ENCODE measurements at regions not wholly inside any gene's neighbourhood (a gene's known extent, or its start where the extent isn't known, plus 50 kb on each side); places are given as distances from the start of the nearest gene placed in this dataset.

DNA sequence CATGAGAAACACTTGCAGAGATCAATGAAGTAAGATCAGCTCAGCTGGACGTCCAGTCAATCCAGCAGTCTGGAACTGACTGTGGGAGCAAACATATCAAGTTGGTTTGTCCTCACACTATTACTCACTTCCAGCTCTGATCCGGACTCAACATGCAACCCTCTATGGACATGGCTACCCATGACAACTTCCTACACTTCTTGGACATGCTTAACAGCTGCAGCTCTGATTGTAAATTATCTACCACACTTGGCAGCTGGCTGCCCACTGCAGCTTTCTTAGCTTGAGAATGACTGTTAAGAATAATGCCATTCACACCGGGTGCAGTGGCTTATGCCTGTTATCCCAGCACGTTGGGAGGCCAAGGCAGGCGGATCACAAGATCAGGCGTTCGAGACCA lies 429.8 kb downstream of the EPHA4 start:
- Histone ChIP-seq H3K36me3 (ENCODE audit: insufficient read depth) (no peaks in the 10 kb centered on the region), H3K27ac (ENCODE audit: low read depth) (no peak overlapping the region), H3K4me1 (ENCODE audit: insufficient read depth) (no peaks in the 10 kb centered on the region), H3K4me3 (ENCODE audit: low read depth, low read length) (no peak overlapping the region)
- 89% methylated on average over 7 of the region's 7 CpGs for WGBS
- no peak for DNase-seq (ENCODE audit: extremely low spot score)

DNA sequence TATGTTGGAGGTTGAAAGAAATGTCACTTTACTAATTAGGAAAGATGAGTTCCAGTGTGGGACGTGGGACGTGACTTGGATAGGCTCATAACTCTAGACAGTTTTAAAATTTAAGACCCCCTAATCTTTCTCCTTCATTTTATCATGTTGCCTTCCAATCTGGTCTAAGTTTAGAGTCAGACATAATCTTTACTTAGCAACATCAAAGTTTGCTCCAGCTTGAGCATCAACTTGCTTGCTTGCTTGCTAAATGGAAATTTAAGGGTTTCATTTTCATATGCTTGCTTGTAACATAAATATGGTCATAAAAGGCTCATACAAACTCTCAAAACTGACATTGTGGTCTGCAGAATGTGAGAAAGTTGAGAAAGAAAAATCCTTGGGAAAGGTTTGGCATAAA lies 428.9 kb downstream of the EPHA4 start:
- WGBS, result 45% methylated on average over 2 of the region's 2 CpGs
- no peak for DNase-seq (ENCODE audit: extremely low spot score)
- no peaks in the 10 kb centered on the region for H3K4me1 ChIP-seq (ENCODE audit: insufficient read depth)
- H3K4me3 ChIP-seq (ENCODE audit: low read depth, low read length), result no peak overlapping the region
- H3K36me3 ChIP-seq (ENCODE audit: insufficient read depth), result no peaks in the 10 kb centered on the region
- H3K27ac ChIP-seq (ENCODE audit: low read depth), result no peak overlapping the region

DNA sequence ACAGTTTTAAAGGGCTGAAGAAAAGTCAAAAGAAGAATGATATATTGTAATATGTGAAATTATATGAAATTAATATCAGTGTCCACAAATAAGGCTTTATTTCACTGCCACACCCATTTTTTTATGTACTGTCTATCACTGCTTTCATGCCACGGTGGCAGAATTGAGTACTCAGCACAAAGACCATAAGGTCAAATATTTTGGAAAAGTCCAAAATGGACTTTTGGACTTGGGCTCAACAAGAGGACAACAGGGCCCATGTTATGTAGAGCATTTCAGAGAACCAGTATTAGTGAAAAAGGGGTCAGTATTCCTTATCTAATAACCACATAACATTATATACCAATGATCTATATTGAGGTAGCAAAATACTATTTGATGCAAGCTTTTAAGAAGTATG lies 427.2 kb downstream of the EPHA4 start:
- H3K4me1 ChIP-seq (ENCODE audit: insufficient read depth), result no peaks in the 10 kb centered on the region
- no peak overlapping the region for H3K4me3 ChIP-seq (ENCODE audit: low read depth, low read length)
- DNase-seq (ENCODE audit: extremely low spot score), result no peak
- no peaks in the 10 kb centered on the region for H3K36me3 ChIP-seq (ENCODE audit: insufficient read depth)
- 69% methylated on average over 1 of the region's 1 CpG for WGBS
- H3K27ac ChIP-seq (ENCODE audit: low read depth), result no peak overlapping the region

DNA sequence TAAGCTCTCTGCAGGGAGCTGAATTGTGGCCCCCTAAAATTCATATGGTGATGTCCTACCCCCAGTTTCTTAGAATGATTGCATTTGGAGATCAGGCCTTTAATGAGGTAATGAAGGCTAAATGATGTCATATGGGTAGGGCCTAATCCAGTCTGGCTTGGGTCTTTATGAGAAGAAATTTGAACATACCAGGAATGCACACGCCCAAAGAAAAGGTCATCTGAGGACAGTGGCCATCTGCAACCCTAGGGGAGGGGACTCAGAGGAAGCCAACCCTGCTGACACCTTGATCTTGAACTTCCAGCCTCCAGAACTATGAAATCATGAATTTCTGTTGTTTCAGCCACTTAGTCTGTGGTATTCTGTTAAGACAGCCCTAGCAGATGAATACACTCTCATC lies 426.7 kb downstream of the EPHA4 start:
- Histone ChIP-seq H3K4me1 (ENCODE audit: insufficient read depth) (no peaks in the 10 kb centered on the region), H3K4me3 (ENCODE audit: low read depth, low read length) (no peak overlapping the region), H3K36me3 (ENCODE audit: insufficient read depth) (no peaks in the 10 kb centered on the region), H3K27ac (ENCODE audit: low read depth) (no peak overlapping the region)
- 93% methylated on average over 1 of the region's 1 CpG for WGBS
- DNase-seq (ENCODE audit: extremely low spot score), result no peak

DNA sequence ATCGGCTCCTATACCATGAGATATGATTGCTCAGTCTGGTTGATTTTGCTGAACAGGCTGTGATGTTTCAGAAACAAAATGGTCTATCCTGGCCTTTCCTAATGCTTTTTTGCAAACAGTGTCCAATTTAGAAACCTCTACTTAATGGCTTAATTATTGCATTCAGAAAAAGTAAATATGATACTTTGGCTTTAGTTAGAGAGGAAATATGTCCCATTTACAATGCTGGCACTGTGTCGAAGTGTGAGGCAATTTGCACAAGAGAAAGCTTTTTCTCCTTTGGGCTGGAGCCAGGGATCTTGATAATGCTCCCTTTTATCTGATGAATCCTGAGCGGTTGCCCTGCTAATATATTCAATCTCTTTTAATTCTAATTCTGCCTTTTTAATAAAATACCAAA lies 418.9 kb downstream of the EPHA4 start:
- no peak overlapping the region for H3K4me3 ChIP-seq (ENCODE audit: low read depth, low read length)
- WGBS, result 61% methylated on average over 3 of the region's 3 CpGs
- H3K4me1 ChIP-seq (ENCODE audit: insufficient read depth), result no peaks in the 10 kb centered on the region
- no peaks in the 10 kb centered on the region for H3K36me3 ChIP-seq (ENCODE audit: insufficient read depth)
- no peak for DNase-seq (ENCODE audit: extremely low spot score)
- H3K27ac ChIP-seq (ENCODE audit: low read depth), result no peak overlapping the region

DNA sequence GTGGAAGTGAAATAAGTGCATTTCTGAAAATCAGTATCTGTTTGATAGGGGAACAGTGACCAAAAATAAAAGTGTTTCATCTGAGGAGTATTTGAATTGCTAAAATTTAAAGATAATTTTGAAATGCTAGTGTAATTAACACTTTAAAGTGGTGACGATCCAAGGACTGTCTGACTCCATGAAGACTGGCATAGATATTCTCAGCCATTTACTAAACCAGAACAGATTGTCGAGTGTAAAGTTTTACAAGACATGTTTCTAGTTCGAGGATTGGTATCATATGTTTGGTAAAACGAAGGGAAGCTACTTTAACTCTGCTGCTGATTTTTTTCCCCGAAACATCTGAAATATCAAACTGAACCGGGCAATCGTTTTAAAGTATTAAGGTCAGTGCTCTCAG lies 417.9 kb downstream of the EPHA4 start:
- no peak for DNase-seq (ENCODE audit: extremely low spot score)
- no peaks in the 10 kb centered on the region for H3K4me1 ChIP-seq (ENCODE audit: insufficient read depth)
- no peaks in the 10 kb centered on the region for H3K36me3 ChIP-seq (ENCODE audit: insufficient read depth)
- no peak overlapping the region for H3K4me3 ChIP-seq (ENCODE audit: low read depth, low read length)
- 66% methylated on average over 7 of the region's 7 CpGs for WGBS
- no peak overlapping the region for H3K27ac ChIP-seq (ENCODE audit: low read depth)

DNA sequence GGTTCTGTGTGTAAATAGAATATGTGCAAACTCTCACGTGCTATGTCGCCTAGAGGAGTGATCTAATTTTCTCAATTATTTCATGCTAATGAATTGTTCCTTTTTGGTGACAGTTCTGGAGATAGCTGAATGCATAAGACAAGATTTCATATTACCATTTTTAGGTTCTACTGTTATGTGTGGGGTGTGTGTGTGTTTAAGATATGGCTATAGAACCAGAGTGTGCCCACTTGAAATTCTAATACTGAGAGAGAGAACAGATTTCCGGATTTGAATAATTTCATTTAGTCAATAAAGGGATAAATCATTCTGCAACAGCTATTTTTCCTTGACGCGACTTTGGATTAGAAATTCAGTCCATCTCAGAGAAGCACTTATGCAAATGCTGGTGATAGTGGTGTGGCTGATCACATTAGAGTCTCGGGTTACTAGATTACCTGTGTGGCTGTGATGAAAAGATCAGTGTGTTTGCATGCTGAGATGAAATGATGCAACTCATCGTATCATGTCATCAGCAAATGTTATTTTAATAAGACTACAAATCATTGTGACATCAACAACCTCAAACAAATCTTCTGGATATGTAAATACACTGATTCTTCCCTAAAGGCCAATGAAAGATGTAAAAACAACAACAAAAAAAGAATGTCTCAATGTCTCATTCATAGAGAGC lies 415.9 kb downstream of the EPHA4 start:
- DNase-seq (ENCODE audit: extremely low spot score), result no peak
- Histone ChIP-seq H3K4me3 (ENCODE audit: low read depth, low read length) (no peak overlapping the region), H3K27ac (ENCODE audit: low read depth) (no peak overlapping the region), H3K36me3 (ENCODE audit: insufficient read depth) (no peaks in the 10 kb centered on the region), H3K4me1 (ENCODE audit: insufficient read depth) (no peaks in the 10 kb centered on the region)
- WGBS, result 91% methylated on average over 7 of the region's 7 CpGs

DNA sequence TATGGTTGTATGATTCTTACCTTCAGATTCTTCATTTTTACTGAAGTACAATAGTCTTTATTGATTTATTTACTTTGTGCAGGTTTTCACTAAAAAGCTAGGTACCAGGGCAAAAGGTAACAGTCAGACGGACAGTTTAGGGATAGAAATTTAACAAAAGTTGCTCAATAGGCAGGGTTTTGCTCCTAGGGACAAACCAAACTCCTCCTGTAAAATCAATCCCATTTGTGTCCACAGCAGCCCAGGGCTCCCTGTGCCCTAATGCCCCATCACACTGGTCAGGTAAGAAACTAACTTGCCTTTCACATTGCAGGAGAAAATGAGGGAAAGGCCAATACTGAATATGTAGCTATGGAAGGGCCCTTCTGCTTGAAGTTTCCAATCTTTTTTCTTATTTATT lies 410.9 kb downstream of the EPHA4 start:
- Histone ChIP-seq H3K27ac (ENCODE audit: low read depth) (no peak overlapping the region), H3K4me3 (ENCODE audit: low read depth, low read length) (no peak overlapping the region), H3K36me3 (ENCODE audit: insufficient read depth) (no peaks in the 10 kb centered on the region), H3K4me1 (ENCODE audit: insufficient read depth) (no peaks in the 10 kb centered on the region)
- 96% methylated on average over 1 of the region's 1 CpG for WGBS
- DNase-seq (ENCODE audit: extremely low spot score), result no peak

DNA sequence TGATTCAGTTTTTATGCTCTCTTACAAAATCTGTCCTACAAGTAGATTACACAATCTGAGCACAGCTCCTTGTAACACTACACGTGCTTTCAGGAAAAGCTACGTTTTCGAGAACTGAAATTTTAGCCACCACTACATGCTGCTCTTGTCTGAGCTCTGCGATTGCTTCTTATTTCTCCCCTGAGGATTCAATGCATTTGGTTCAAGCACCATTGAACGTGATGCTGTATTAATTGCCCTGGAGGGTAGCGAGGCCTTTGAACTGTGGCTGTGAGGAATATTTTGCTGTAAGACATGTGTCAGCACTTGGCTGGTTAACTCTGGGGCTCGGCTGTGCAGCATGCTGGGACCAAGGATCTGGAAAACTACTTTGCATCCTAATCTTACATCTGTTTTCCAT lies 405.8 kb downstream of the EPHA4 start:
- Histone ChIP-seq H3K27ac (ENCODE audit: low read depth) (no peak overlapping the region), H3K4me1 (ENCODE audit: insufficient read depth) (no peaks in the 10 kb centered on the region), H3K36me3 (ENCODE audit: insufficient read depth) (no peaks in the 10 kb centered on the region), H3K4me3 (ENCODE audit: low read depth, low read length) (no peak overlapping the region)
- 74% methylated on average over 7 of the region's 7 CpGs for WGBS
- DNase-seq (ENCODE audit: extremely low spot score), result no peak

DNA sequence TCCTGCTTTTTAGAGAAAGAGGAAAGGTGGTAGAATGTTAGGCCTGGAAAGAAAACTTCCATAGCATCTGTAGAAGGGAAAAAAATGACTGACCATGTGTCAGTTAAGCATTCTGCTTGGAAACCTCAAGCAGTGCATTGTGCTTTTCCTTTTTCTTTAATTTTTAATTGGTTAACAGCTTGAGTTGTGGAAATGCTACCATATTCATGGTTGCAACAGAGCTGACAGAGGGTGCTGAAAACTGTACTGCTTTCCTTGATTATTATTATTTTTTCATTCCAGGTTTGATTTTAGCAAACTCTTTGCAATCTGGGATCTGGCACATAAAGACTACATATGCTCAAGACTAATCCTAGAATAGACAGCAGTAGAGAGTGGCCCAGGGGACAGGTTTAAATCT lies 404.5 kb downstream of the EPHA4 start:
- Histone ChIP-seq H3K4me1 (ENCODE audit: insufficient read depth) (no peaks in the 10 kb centered on the region), H3K27ac (ENCODE audit: low read depth) (no peak overlapping the region), H3K36me3 (ENCODE audit: insufficient read depth) (no peaks in the 10 kb centered on the region), H3K4me3 (ENCODE audit: low read depth, low read length) (no peak overlapping the region)
- no peak for DNase-seq (ENCODE audit: extremely low spot score)

DNA sequence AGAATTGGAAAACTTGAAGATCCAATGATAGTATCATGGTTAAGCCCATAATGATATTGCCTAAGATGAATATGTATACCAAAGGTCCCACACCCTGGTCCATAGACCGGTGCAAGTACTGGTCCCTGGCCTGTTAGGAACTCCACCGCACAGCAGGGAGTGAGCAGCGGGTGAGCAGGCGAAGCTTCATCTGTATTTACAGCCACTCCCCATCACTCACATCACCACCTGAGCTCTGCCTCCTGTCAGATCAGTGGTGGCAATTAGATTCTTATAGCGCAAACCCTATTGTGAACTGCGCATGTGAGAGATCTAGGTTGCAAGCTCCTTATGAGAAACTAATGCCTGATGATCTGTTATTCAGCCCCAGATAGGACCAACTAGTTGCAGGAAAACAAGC lies 402.4 kb downstream of the EPHA4 start:
- no peak for DNase-seq (ENCODE audit: extremely low spot score)
- H3K4me3 ChIP-seq (ENCODE audit: low read depth, low read length), result no peak overlapping the region
- H3K27ac ChIP-seq (ENCODE audit: low read depth), result no peak overlapping the region
- WGBS, result 99% methylated on average over 6 of the region's 6 CpGs
- no peaks in the 10 kb centered on the region for H3K36me3 ChIP-seq (ENCODE audit: insufficient read depth)
- no peaks in the 10 kb centered on the region for H3K4me1 ChIP-seq (ENCODE audit: insufficient read depth)

DNA sequence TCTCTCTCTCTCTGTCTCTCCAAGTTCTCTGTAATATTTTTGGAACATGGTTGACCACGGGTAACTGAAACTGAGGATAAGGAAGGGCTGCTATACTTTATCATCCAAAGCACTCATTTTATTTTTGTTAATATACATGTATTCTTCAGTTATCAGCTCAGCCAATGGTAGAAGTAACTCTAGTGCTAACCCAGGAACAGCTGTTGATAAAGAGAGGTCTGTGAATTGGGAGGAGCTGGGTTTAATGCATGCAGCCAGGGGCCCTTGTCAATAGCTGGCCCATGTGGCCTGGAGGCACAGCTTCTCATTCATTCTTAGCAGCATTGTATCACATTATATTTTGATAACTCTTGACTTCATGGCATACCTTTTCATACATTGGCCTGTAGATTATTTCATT lies 401.6 kb downstream of the EPHA4 start:
- no peak overlapping the region for H3K4me3 ChIP-seq (ENCODE audit: low read depth, low read length)
- H3K27ac ChIP-seq (ENCODE audit: low read depth), result no peak overlapping the region
- no peaks in the 10 kb centered on the region for H3K36me3 ChIP-seq (ENCODE audit: insufficient read depth)
- 79% methylated on average over 1 of the region's 1 CpG for WGBS
- no peaks in the 10 kb centered on the region for H3K4me1 ChIP-seq (ENCODE audit: insufficient read depth)
- no peak for DNase-seq (ENCODE audit: extremely low spot score)

DNA sequence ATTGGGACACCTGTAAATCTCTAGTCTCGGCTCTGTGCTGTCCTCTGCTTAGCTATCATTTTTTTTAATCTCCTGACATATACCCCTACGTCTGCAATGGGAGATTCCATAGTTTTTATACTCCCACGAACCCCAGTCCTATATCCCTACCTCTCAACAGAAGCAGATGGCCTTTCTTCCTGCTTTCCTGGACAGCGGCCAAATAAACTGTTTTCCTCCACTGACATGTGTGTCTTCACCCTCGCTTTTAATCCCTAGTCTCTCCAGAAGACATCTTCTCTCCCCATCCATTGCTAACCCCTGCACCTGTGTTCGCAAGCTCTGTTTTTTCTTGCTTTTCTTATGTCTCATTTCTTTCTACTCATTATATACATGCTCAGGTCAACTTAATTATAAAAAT lies 395.4 kb downstream of the EPHA4 start:
- Histone ChIP-seq H3K4me1 (ENCODE audit: insufficient read depth) (no peaks in the 10 kb centered on the region), H3K36me3 (ENCODE audit: insufficient read depth) (no peaks in the 10 kb centered on the region), H3K27ac (ENCODE audit: low read depth) (no peak overlapping the region), H3K4me3 (ENCODE audit: low read depth, low read length) (no peak overlapping the region)
- DNase-seq (ENCODE audit: extremely low spot score), result no peak
- 76% methylated on average over 6 of the region's 6 CpGs for WGBS

DNA sequence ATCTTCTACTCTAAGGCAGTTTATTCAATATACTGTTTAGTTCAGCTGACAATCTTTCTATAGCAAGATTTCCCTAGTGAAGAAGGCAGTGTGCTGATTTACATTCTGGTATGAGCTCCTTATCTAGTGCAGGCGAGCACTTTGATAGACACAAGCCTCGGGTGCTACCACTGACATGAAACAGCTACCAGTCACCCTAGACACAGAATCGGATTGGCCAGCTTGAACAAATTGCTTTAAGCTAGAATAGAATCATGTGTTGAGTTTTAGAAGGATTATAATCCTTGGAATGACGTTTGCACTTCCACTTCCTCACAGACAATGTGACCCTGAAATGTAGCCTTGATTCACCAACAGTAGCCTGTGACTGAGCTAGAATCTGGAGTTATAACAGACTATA lies 394.0 kb downstream of the EPHA4 start:
- Histone ChIP-seq H3K4me1 (ENCODE audit: insufficient read depth) (no peaks in the 10 kb centered on the region), H3K4me3 (ENCODE audit: low read depth, low read length) (no peak overlapping the region), H3K36me3 (ENCODE audit: insufficient read depth) (no peaks in the 10 kb centered on the region), H3K27ac (ENCODE audit: low read depth) (no peak overlapping the region)
- 52% methylated on average over 4 of the region's 4 CpGs for WGBS
- no peak for DNase-seq (ENCODE audit: extremely low spot score)

DNA sequence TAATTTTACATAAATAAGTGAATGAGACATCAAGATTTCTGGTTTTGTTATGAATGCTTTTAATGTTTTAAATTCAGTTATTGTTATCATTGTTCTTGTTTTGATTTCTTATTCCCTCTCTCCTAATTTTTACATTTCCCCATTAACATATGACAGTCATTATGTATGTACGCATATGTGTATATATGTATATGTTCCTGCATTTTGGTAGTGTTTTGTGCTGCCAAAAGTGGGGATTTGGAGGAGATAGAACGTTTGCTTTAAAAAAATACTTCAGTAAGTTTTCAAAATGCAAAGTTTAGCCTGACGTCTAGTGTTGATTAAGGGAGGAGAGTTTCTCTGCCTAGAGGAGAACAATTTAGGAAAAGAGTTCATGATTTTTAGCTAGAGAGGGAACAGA lies 385.2 kb downstream of the EPHA4 start:
- Histone ChIP-seq H3K27ac (ENCODE audit: low read depth) (no peak overlapping the region), H3K36me3 (ENCODE audit: insufficient read depth) (no peaks in the 10 kb centered on the region), H3K4me3 (ENCODE audit: low read depth, low read length) (no peak overlapping the region), H3K4me1 (ENCODE audit: insufficient read depth) (no peaks in the 10 kb centered on the region)
- no peak for DNase-seq (ENCODE audit: extremely low spot score)
- 77% methylated on average over 3 of the region's 3 CpGs for WGBS
